Glutamatergic neuron (in vitro differentiated cells): ENCODE measurements at regions not wholly inside any gene's neighbourhood (a gene's known extent, or its start where the extent isn't known, plus 50 kb on each side); places are given as distances from the start of the nearest gene placed in this dataset.

Experiments
- DNase-seq: peaks from one replicate; pipeline ENCODE4 v3.0.0; 2022
- H3K27ac Mint-ChIP-seq: one replicate; pipeline ENCODE4 v1.8.0; 2020; ENCODE audit warnings: mild to moderate bottlenecking, mixed read lengths, inconsistent platforms; ENCODE audit not compliant: unreplicated experiment
- H3K27me3 Mint-ChIP-seq: one replicate; pipeline ENCODE4 v1.8.0; 2020; ENCODE audit warnings: mild to moderate bottlenecking, moderate library complexity, mixed read lengths, inconsistent platforms; ENCODE audit not compliant: unreplicated experiment
- H3K36me3 Mint-ChIP-seq: one replicate; pipeline ENCODE4 v1.8.0; 2020; ENCODE audit warnings: mild to moderate bottlenecking, mixed read lengths, inconsistent platforms; ENCODE audit not compliant: unreplicated experiment
- H3K4me1 Mint-ChIP-seq: one replicate; pipeline ENCODE4 v1.8.0; 2020; ENCODE audit warnings: mild to moderate bottlenecking, low read depth, mixed read lengths, inconsistent platforms; ENCODE audit not compliant: unreplicated experiment
- H3K4me3 Mint-ChIP-seq: one replicate; pipeline ENCODE4 v1.8.0; 2020; ENCODE audit warnings: mild to moderate bottlenecking, mixed read lengths, inconsistent platforms; ENCODE audit not compliant: unreplicated experiment
- H3K9me3 Mint-ChIP-seq: one replicate; pipeline ENCODE4 v1.8.0; 2020; ENCODE audit warnings: mild to moderate bottlenecking, moderate library complexity, mixed read lengths, inconsistent platforms; ENCODE audit not compliant: unreplicated experiment
- CTCF ChIP-seq: fragments of 200-600 bp; sonication (generic); IDR thresholded peaks from one replicate; pipeline ENCODE4 v1.5.0; 2021; ENCODE audit not compliant: partially characterized antibody, unreplicated experiment

DNA sequence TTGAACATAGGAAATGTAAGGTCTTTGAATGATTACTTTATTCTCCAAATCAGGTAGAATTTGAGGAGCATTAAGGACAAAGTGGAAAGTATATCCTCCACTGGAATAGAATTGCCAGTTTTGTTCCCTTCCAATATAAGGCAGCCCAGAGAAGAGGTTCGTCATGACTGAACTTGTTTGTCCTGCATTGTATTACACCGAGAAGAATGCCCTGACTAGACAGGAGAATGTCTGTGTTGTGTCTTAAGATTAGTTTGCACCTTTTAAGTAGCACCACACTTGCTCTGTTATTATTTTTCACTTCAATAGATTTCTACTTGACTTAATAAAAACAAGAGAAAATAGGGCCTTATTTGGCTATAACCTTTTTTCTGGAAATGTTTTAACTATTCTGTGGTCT is 586.2 kb upstream of the PTGER4 start:
- H3K4me3 Mint-ChIP-seq, result no peak overlapping the region
- H3K27me3 Mint-ChIP-seq, result no peaks in the 10 kb centered on the region
- H3K9me3 Mint-ChIP-seq, result no peaks in the 10 kb centered on the region
- H3K4me1 Mint-ChIP-seq, result no peaks in the 10 kb centered on the region
- no peak for DNase-seq
- H3K27ac Mint-ChIP-seq, result no peak overlapping the region
- TF ChIP-seq CTCF, result no peak
- peaks cover 5% of the 10 kb centered on the region for H3K36me3 Mint-ChIP-seq

DNA sequence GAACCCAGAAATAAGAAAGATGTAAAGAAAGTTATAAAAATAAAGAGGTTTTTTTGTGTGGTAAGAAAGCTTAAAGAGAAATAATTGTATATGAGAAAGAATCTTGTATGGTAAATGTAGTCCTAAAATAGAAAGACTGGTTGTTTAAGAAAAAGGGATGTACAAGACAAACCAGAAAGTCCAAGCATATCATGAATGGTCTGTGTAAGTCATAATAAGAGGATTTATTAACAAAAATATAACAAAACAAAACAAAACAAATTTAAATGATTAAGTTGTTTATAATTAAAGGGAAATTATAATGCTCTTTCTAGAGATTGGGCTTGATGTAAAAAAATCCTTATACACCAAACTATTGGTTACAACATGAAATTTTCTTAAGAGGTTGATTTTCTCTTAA is 590.4 kb upstream of the PTGER4 start:
- Mint-ChIP-seq H3K4me3 (no peak overlapping the region), H3K9me3 (no peaks in the 10 kb centered on the region), H3K36me3 (peaks cover 5% of the 10 kb centered on the region), H3K27me3 (no peaks in the 10 kb centered on the region), H3K4me1 (no peaks in the 10 kb centered on the region), H3K27ac (no peak overlapping the region)
- DNase-seq, result no peak
- TF ChIP-seq CTCF, result no peak

DNA sequence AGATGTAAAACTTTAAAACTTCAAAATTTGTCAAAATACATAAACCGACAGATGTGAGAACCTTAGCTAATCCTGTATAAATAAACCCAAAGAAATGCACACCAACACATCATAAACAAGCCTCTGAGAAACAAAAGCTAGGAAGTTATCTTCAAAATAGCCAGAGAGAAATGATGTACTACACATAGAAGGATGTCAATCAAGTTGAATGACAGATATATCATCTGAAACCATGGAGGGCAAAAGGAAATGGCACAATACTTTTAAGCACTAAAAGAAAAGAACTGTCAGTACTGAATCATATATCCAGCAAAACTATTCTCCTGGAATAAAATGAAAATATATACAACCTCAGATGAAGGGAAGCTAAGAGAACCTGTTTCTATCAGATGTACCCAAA is 595.1 kb upstream of the PTGER4 start:
- H3K4me1 Mint-ChIP-seq, result no peaks in the 10 kb centered on the region
- DNase-seq, result no peak
- no peaks in the 10 kb centered on the region for H3K9me3 Mint-ChIP-seq
- no peak overlapping the region for H3K27ac Mint-ChIP-seq
- no peak for TF ChIP-seq CTCF
- no peaks in the 10 kb centered on the region for H3K27me3 Mint-ChIP-seq
- H3K4me3 Mint-ChIP-seq, result no peak overlapping the region
- no peaks in the 10 kb centered on the region for H3K36me3 Mint-ChIP-seq

- no peaks in the 10 kb centered on the region for H3K27me3 Mint-ChIP-seq
- H3K4me3 Mint-ChIP-seq, result no peak overlapping the region
- H3K9me3 Mint-ChIP-seq, result no peaks in the 10 kb centered on the region
- no peak overlapping the region for H3K27ac Mint-ChIP-seq
- no peaks in the 10 kb centered on the region for H3K36me3 Mint-ChIP-seq
- TF ChIP-seq CTCF, result no peak
- H3K4me1 Mint-ChIP-seq, result no peaks in the 10 kb centered on the region
- DNase-seq, result no peak
Observed at GRCh38 chr5:40082313-40082712, 597.4 kb upstream of the PTGER4 start.

DNA sequence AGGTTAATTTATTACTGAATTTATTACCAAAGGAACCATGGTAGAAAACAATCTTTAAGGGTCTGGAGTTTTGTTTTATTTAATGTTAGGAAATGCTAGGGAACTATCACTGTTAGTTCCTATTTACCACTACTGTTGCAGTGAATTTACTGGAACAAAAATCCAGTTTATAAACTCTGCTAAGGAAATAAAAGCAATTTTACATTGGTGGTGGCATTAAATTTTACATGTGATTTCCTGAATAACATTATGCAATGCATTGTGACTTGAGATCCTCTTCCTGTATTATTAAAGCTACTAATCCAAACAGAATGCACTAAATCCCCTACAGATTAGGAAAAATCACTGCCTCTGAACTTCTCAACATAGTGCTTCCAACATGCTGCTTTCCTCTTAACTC is 599.5 kb upstream of the PTGER4 start:
- Mint-ChIP-seq H3K27ac (no peak overlapping the region), H3K27me3 (no peaks in the 10 kb centered on the region), H3K9me3 (no peaks in the 10 kb centered on the region)

More for the DNA sequence above, 599.5 kb upstream of the PTGER4 start:
- Mint-ChIP-seq H3K4me3 (no peak overlapping the region), H3K4me1 (no peaks in the 10 kb centered on the region), H3K36me3 (no peaks in the 10 kb centered on the region)
- DNase-seq, result no peak
- no peak for TF ChIP-seq CTCF
